OCI-LY1 (cell line): ENCODE measurements at regions not wholly inside any gene's neighbourhood (a gene's known extent, or its start where the extent isn't known, plus 50 kb on each side); places are given as distances from the start of the nearest gene placed in this dataset.

Source experiments
- H2AFZ ChIP-seq: fragments of 200-600 bp; sonication (generic), shearing (Covaris generic); 2 replicates; pipeline ENCODE4 v1.6.0; 2014; ENCODE audit warnings: antibody characterized with exemption, mild to moderate bottlenecking, low read length
- H3F3A ChIP-seq: fragments of 200-600 bp; sonication (generic), shearing (Covaris generic); 2 replicates; pipeline ENCODE4 v1.6.0; 2014; ENCODE audit warnings: mild to moderate bottlenecking, antibody characterized with exemption, low read length, moderate library complexity; ENCODE audit not compliant: insufficient read depth
- H3K27ac ChIP-seq: fragments of 200-600 bp; sonication (generic); 2 replicates; pipeline ENCODE4 v1.5.1; 2014; ENCODE audit warnings: low read length, mixed run types, mild to moderate bottlenecking, low read depth; ENCODE audit not compliant: poor library complexity, severe bottlenecking
- H3K27me3 ChIP-seq: fragments of 200-600 bp; sonication (generic); 2 replicates; pipeline ENCODE4 v1.6.0; 2014; ENCODE audit warnings: antibody characterized with exemption, mild to moderate bottlenecking, low read length, moderate library complexity; ENCODE audit not compliant: insufficient read depth
- H3K36me3 ChIP-seq: fragments of 200-600 bp; sonication (generic); 2 replicates; pipeline ENCODE4 v1.6.1; 2014; ENCODE audit warnings: mild to moderate bottlenecking, antibody characterized with exemption, low read length, moderate library complexity, mixed read lengths; ENCODE audit not compliant: insufficient read depth
- H3K4me1 ChIP-seq: fragments of 200-600 bp; sonication (generic); 2 replicates; pipeline ENCODE4 v1.5.1; 2014; ENCODE audit warnings: mild to moderate bottlenecking, low read length, moderate library complexity; ENCODE audit not compliant: insufficient read depth, severe bottlenecking
- H3K4me2 ChIP-seq: fragments of 200-600 bp; sonication (generic), shearing (Covaris generic); 2 replicates; pipeline ENCODE4 v1.6.1; 2014; ENCODE audit warnings: low read length
- H3K4me3 ChIP-seq: fragments of 200-600 bp; sonication (generic); 2 replicates; pipeline ENCODE4 v1.5.1; 2014; ENCODE audit warnings: low read length, low read depth, mild to moderate bottlenecking, mixed read lengths; ENCODE audit not compliant: poor library complexity, severe bottlenecking
- H3K79me2 ChIP-seq: fragments of 200-600 bp; shearing (Covaris generic); 2 replicates; pipeline ENCODE4 v1.6.1; 2016; ENCODE audit warnings: mixed run types, low read length, mixed read lengths; ENCODE audit not compliant: insufficient read depth
- H3K9ac ChIP-seq: fragments of 200-600 bp; sonication (generic), shearing (Covaris generic); 2 replicates; pipeline ENCODE4 v1.6.1; 2014; ENCODE audit warnings: mild to moderate bottlenecking, low read length, mixed read lengths
- H3K9me2 ChIP-seq: fragments of 200-600 bp; sonication (generic), shearing (Covaris generic); 2 replicates; pipeline ENCODE4 v1.6.1; 2014; ENCODE audit warnings: low read depth, mild to moderate bottlenecking, low read length, mixed read lengths
- H3K9me3 ChIP-seq: fragments of 200-600 bp; shearing (Covaris generic); 2 replicates; pipeline ENCODE4 v1.6.1; 2014; ENCODE audit warnings: low read length, mixed read lengths
- H4K20me1 ChIP-seq: fragments of 200-600 bp; sonication (generic), shearing (Covaris generic); 2 replicates; pipeline ENCODE4 v1.6.0; 2016; ENCODE audit warnings: mild to moderate bottlenecking, low read length; ENCODE audit not compliant: insufficient read depth
- EZH2 ChIP-seq: fragments of 200-600 bp; sonication (generic), shearing (Covaris generic); IDR thresholded peaks from 2 replicates; pipeline ENCODE4 v1.8.0; 2017; ENCODE audit warnings: borderline replicate concordance, mixed run types, mild to moderate bottlenecking, antibody characterized with exemption, low read length, moderate library complexity, mixed read lengths
- TF ChIP-seq, protein P1 (sequence below): fragments of 200-600 bp; sonication (generic), shearing (Covaris generic); IDR thresholded peaks from 2 replicates; pipeline ENCODE4 v1.5.1; 2017; ENCODE audit warnings: mild to moderate bottlenecking, antibody characterized with exemption, low read length, moderate library complexity, mixed read lengths

- Histone ChIP-seq H3K9ac (no peak overlapping the region), H3F3A (no peaks in the 10 kb centered on the region), H3K9me2 (no peaks in the 10 kb centered on the region), H3K4me2 (no peak overlapping the region), H4K20me1 (no peaks in the 10 kb centered on the region), H3K4me3 (no peak overlapping the region), H3K36me3 (no peaks in the 10 kb centered on the region), H3K27ac (no peak overlapping the region), H3K79me2 (no peaks in the 10 kb centered on the region), H2AFZ (no peak overlapping the region), H3K9me3 (no peaks in the 10 kb centered on the region), H3K27me3 (no peaks in the 10 kb centered on the region; the same call in 1 of the 2 replicates), H3K4me1 (no peaks in the 10 kb centered on the region)
- TF ChIP-seq, protein P1, sequence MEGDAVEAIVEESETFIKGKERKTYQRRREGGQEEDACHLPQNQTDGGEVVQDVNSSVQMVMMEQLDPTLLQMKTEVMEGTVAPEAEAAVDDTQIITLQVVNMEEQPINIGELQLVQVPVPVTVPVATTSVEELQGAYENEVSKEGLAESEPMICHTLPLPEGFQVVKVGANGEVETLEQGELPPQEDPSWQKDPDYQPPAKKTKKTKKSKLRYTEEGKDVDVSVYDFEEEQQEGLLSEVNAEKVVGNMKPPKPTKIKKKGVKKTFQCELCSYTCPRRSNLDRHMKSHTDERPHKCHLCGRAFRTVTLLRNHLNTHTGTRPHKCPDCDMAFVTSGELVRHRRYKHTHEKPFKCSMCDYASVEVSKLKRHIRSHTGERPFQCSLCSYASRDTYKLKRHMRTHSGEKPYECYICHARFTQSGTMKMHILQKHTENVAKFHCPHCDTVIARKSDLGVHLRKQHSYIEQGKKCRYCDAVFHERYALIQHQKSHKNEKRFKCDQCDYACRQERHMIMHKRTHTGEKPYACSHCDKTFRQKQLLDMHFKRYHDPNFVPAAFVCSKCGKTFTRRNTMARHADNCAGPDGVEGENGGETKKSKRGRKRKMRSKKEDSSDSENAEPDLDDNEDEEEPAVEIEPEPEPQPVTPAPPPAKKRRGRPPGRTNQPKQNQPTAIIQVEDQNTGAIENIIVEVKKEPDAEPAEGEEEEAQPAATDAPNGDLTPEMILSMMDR: no peak
- no peak for TF ChIP-seq EZH2
Observed at GRCh38 chr22:47687346-47687655, 924.9 kb downstream of the TBC1D22A start.

DNA sequence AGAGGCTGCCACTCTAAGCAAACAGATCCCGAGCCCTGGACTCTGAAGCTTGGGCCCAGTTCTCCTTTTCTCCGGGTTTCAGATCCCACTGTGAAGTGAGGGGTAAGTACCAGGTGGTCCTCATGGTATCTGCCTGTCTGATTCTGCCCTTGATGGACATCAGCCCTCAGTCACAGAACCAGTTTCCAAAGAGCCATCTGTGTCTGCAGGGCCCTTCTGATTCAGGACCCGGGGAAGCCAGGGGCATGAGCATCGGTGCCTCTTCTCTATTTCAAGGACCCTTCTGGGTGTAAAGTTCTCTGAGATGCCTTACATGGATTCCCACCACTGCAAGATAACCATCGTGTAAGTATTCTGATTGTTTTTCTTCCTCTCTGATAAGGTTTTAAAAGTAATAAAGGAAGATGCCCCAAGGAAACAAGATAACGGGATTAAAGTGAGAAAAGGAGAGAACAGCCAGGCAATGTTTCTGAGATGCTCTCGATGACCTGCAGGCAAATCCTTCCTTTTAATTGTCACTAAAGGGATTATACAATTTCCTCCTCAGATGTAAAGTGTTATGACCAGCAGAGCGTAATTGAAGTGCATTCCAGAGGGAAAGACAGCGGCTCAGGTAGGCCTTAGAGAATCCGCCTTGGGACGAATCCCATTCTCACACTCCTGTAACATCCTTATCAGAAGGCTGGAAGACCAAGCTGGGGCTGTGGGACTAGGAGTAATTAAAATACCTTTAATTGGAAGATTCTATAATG lies 924.3 kb downstream of the TBC1D22A start:
- TF ChIP-seq, protein P1: no peak
- no peak for TF ChIP-seq EZH2
- Histone ChIP-seq H3K9me3 (no peaks in the 10 kb centered on the region), H3F3A (no peaks in the 10 kb centered on the region), H3K9me2 (no peaks in the 10 kb centered on the region), H3K4me3 (no peak overlapping the region), H2AFZ (no peak overlapping the region), H3K9ac (no peak overlapping the region), H3K4me1 (no peaks in the 10 kb centered on the region), H3K36me3 (no peaks in the 10 kb centered on the region), H3K79me2 (no peaks in the 10 kb centered on the region), H3K27me3 (no peaks in the 10 kb centered on the region; the same call in 1 of the 2 replicates), H4K20me1 (no peaks in the 10 kb centered on the region), H3K27ac (no peak overlapping the region), H3K4me2 (no peak overlapping the region)

- H2AFZ ChIP-seq: no peak overlapping the region
- no peaks in the 10 kb centered on the region for H3F3A ChIP-seq
- no peaks in the 10 kb centered on the region; the same call in 1 of the 2 replicates for H3K27me3 ChIP-seq
- H3K9ac ChIP-seq: no peak overlapping the region
- no peaks in the 10 kb centered on the region for H3K9me3 ChIP-seq
- H3K36me3 ChIP-seq: no peaks in the 10 kb centered on the region
- H3K4me1 ChIP-seq: no peaks in the 10 kb centered on the region
- H3K4me2 ChIP-seq: no peak overlapping the region
- no peak overlapping the region for H3K27ac ChIP-seq
- H4K20me1 ChIP-seq: no peaks in the 10 kb centered on the region
- H3K4me3 ChIP-seq: no peak overlapping the region
- H3K9me2 ChIP-seq: no peaks in the 10 kb centered on the region
- no peaks in the 10 kb centered on the region for H3K79me2 ChIP-seq
- TF ChIP-seq, protein P1: no peak
- TF ChIP-seq EZH2: no peak
Observed at GRCh38 chr22:47681411-47682165, 919.1 kb downstream of the TBC1D22A start.
